Kidney epithelial cell (primary cell): ENCODE measurements at regions not wholly inside any gene's neighbourhood (a gene's known extent, or its start where the extent isn't known, plus 50 kb on each side); places are given as distances from the start of the nearest gene placed in this dataset.

ENCODE experiments used
- DNase-seq: peaks from one replicate; pipeline ENCODE4 v3.0.0-alpha.2; 2010; ENCODE audit warnings: low read depth
- H3K27me3 ChIP-seq: 2 replicates; pipeline ENCODE4 v1.6.0; 2011; ENCODE audit warnings: low read length; ENCODE audit not compliant: control insufficient read depth, insufficient read depth
- H3K36me3 ChIP-seq: 2 replicates; pipeline ENCODE4 v1.5.1; 2011; ENCODE audit warnings: low read length; ENCODE audit not compliant: control insufficient read depth, insufficient read depth
- H3K4me3 ChIP-seq: 2 replicates; pipeline ENCODE4 v1.5.1; 2011; ENCODE audit warnings: low read depth, mild to moderate bottlenecking, control low read depth, low read length
- CTCF ChIP-seq: IDR thresholded peaks from 2 replicates; pipeline ENCODE4 v1.5.1; 2011; ENCODE audit warnings: mild to moderate bottlenecking, moderate library complexity, low read length, control low read depth, inconsistent platforms; ENCODE audit not compliant: insufficient read depth, poor library complexity, severe bottlenecking

GRCh38 chr15:97706059-97706458 lies 254.4 kb upstream of the ARRDC4 start:
- Histone ChIP-seq H3K4me3 (no peak overlapping the region), H3K36me3 (no peaks in the 10 kb centered on the region), H3K27me3 (no peaks in the 10 kb centered on the region)
- no peak for TF ChIP-seq CTCF
- no peak for DNase-seq

GRCh38 chr15:97708252-97708651 lies 252.3 kb upstream of the ARRDC4 start:
- Histone ChIP-seq H3K27me3 (no peaks in the 10 kb centered on the region), H3K36me3 (no peaks in the 10 kb centered on the region), H3K4me3 (no peak overlapping the region)
- DNase-seq = no peak
- no peak for TF ChIP-seq CTCF

- no peaks in the 10 kb centered on the region for H3K27me3 ChIP-seq
- no peak for TF ChIP-seq CTCF
- no peak overlapping the region for H3K4me3 ChIP-seq
- DNase-seq = no peak
- H3K36me3 ChIP-seq = no peaks in the 10 kb centered on the region
Observed at GRCh38 chr15:97712530-97712929, 248.0 kb upstream of the ARRDC4 start.

- H3K27me3 ChIP-seq = no peaks in the 10 kb centered on the region
- no peaks in the 10 kb centered on the region for H3K36me3 ChIP-seq
- TF ChIP-seq CTCF = no peak
- DNase-seq = no peak
- no peak overlapping the region for H3K4me3 ChIP-seq
Observed at GRCh38 chr15:97717806-97718205, 242.7 kb upstream of the ARRDC4 start.

GRCh38 chr15:97718509-97718908 lies 242.0 kb upstream of the ARRDC4 start:
- H3K36me3 ChIP-seq = no peaks in the 10 kb centered on the region
- H3K27me3 ChIP-seq = no peaks in the 10 kb centered on the region
- no peak overlapping the region for H3K4me3 ChIP-seq
- TF ChIP-seq CTCF = no peak
- no peak for DNase-seq

GRCh38 chr15:97728791-97729190 lies 231.7 kb upstream of the ARRDC4 start:
- Histone ChIP-seq H3K36me3 (no peaks in the 10 kb centered on the region), H3K4me3 (no peak overlapping the region), H3K27me3 (no peaks in the 10 kb centered on the region)
- DNase-seq = no peak
- TF ChIP-seq CTCF = no peak
